ENCODE measurements at regions not wholly inside any gene's neighbourhood (a gene's known extent, or its start where the extent isn't known, plus 50 kb on each side); places are given as distances from the start of the nearest gene placed in this dataset.

- no peak for TF ChIP-seq ARNT (IDR thresholded peaks at IDR 0.05)
- no peak for TF ChIP-seq FOXM1 (IDR thresholded peaks at IDR 0.05; ENCODE audit: borderline replicate concordance)
- TF ChIP-seq NFRKB (IDR thresholded peaks at IDR 0.05) = no peak
- no peak for TF ChIP-seq BHLHE40 (IDR thresholded peaks at IDR 0.05; ENCODE audit: borderline replicate concordance)
- no peak for TF ChIP-seq SUZ12 (IDR thresholded peaks at IDR 0.05)
- no peak for TF ChIP-seq FOXA1 (IDR thresholded peaks at IDR 0.05)
- TF ChIP-seq L3MBTL2 (conservative IDR thresholded peaks at IDR 0.05) = no peak
- TF ChIP-seq SP1 (IDR thresholded peaks at IDR 0.05) = no peak
- TF ChIP-seq HDGF (IDR thresholded peaks at IDR 0.05; ENCODE audit: borderline replicate concordance) = no peak
- no peak for TF ChIP-seq PKNOX1 (IDR thresholded peaks at IDR 0.05)
- TF ChIP-seq ZNF384 (IDR thresholded peaks at IDR 0.05) = no peak
- TF ChIP-seq ELF4 (IDR thresholded peaks at IDR 0.05) = no peak
These were observed 135.2 kb downstream of the TLE3 start for GRCh38 chr15:69962561-69962960.

Measured in HEK293T (cell line).